Mesenchymal stem cell (in vitro differentiated cells and primary cell): ENCODE measurements at regions not wholly inside any gene's neighbourhood (a gene's known extent, or its start where the extent isn't known, plus 50 kb on each side); places are given as distances from the start of the nearest gene placed in this dataset.

Experiments used
- DNase-seq: peaks from one replicate; pipeline ENCODE4 v3.0.0-alpha.2; 2013
- H2AFZ ChIP-seq: one replicate; pipeline ENCODE4 v1.6.1; 2013; ENCODE audit warnings: low read depth, mild to moderate bottlenecking, control low read depth, inconsistent platforms, low read length, moderate library complexity
- H2AK5ac ChIP-seq: 2 replicates; pipeline ENCODE4 v1.6.1; 2013; ENCODE audit warnings: low read length, moderate library complexity, mild to moderate bottlenecking, inconsistent platforms; ENCODE audit not compliant: severe bottlenecking
- H2BK120ac ChIP-seq: one replicate; pipeline ENCODE4 v1.6.1; 2013; ENCODE audit warnings: low read depth, mild to moderate bottlenecking, inconsistent platforms, low read length, moderate library complexity
- H2BK12ac ChIP-seq, 2 experiments: one replicate each; pipeline ENCODE4 v1.6.1; 2013; ENCODE audit warnings: inconsistent platforms in 2 of 2, low read length in 2 of 2, mild to moderate bottlenecking in 2 of 2, moderate library complexity in 2 of 2, control low read depth in 1 of 2
- H2BK15ac ChIP-seq: one replicate; pipeline ENCODE4 v1.6.1; 2013; ENCODE audit warnings: mild to moderate bottlenecking, low read depth, inconsistent platforms; ENCODE audit not compliant: poor library complexity, severe bottlenecking
- H2BK5ac ChIP-seq: 2 replicates; pipeline ENCODE4 v1.6.1; 2013; ENCODE audit warnings: low read depth, mild to moderate bottlenecking, low read length, control low read depth, inconsistent platforms; ENCODE audit not compliant: poor library complexity, severe bottlenecking
- H3K14ac ChIP-seq, 2 experiments: one replicate each; pipeline ENCODE4 v1.6.1; 2013; ENCODE audit warnings: inconsistent platforms in 2 of 2, low read length in 2 of 2, control low read depth in 1 of 2, mild to moderate bottlenecking in 1 of 2, moderate library complexity in 1 of 2
- H3K18ac ChIP-seq, 2 experiments: one replicate each; pipeline ENCODE4 v1.6.1; 2013; ENCODE audit warnings: inconsistent platforms in 2 of 2, low read length in 2 of 2, control low read depth in 1 of 2, low read depth in 1 of 2, mild to moderate bottlenecking in 1 of 2
- H3K23ac ChIP-seq, 2 experiments: one replicate each; pipeline ENCODE4 v1.6.1; 2013; ENCODE audit warnings: inconsistent platforms in 2 of 2, low read length in 2 of 2, mild to moderate bottlenecking in 2 of 2, moderate library complexity in 2 of 2, control low read depth in 1 of 2
- H3K27ac ChIP-seq: 2 replicates; pipeline ENCODE4 v1.5.1; 2013; ENCODE audit warnings: mild to moderate bottlenecking, moderate library complexity, low read length, control low read depth, inconsistent platforms; ENCODE audit not compliant: poor library complexity, severe bottlenecking
- H3K27me3 ChIP-seq, 2 experiments: 2 replicates each; pipeline versions ENCODE4 v1.6.1 to v1.7.0; 2013; ENCODE audit warnings: low read length in 2 of 2, mild to moderate bottlenecking in 2 of 2, moderate library complexity in 2 of 2, control low read depth in 1 of 2, inconsistent platforms in 1 of 2; ENCODE audit not compliant: control insufficient read depth in 1 of 2, insufficient read depth in 1 of 2
- H3K36me3 ChIP-seq, 2 experiments: 2 replicates each; pipeline versions ENCODE4 v1.6.1 to v1.7.0; 2013; ENCODE audit warnings: low read length in 2 of 2, control low read depth in 1 of 2, inconsistent platforms in 1 of 2, low read depth in 1 of 2, mild to moderate bottlenecking in 1 of 2; ENCODE audit not compliant: insufficient read depth in 2 of 2, control insufficient read depth in 1 of 2
- H3K4ac ChIP-seq, 2 experiments: one replicate each; pipeline ENCODE4 v1.6.1; 2013; ENCODE audit warnings: inconsistent platforms in 2 of 2, low read length in 2 of 2, mild to moderate bottlenecking in 2 of 2, moderate library complexity in 2 of 2, control low read depth in 1 of 2, low read depth in 1 of 2
- H3K4me1 ChIP-seq: 2 replicates; pipeline ENCODE4 v1.6.1; 2013; ENCODE audit warnings: low read depth, low read length, control low read depth; ENCODE audit not compliant: control insufficient read depth, insufficient read depth
- H3K4me2 ChIP-seq: 2 replicates; pipeline ENCODE4 v1.6.1; 2013; ENCODE audit warnings: low read length, mild to moderate bottlenecking, inconsistent platforms; ENCODE audit not compliant: poor library complexity, severe bottlenecking
- H3K4me3 ChIP-seq, 2 experiments: 2 replicates each; pipeline versions ENCODE4 v1.5.1 to v1.7.0; 2013; ENCODE audit warnings: low read length in 2 of 2, mild to moderate bottlenecking in 2 of 2, control low read depth in 1 of 2, low read depth in 1 of 2; ENCODE audit not compliant: insufficient read depth in 1 of 2
- H3K79me1 ChIP-seq: replicated peaks from 2 replicates; pipeline ENCODE4 v1.6.1; 2013; ENCODE audit warnings: mild to moderate bottlenecking, control low read depth, low read length, inconsistent platforms; ENCODE audit not compliant: poor library complexity, severe bottlenecking
- H3K9ac ChIP-seq: 2 replicates; pipeline ENCODE4 v1.7.0; 2013; ENCODE audit warnings: mild to moderate bottlenecking, low read length, moderate library complexity
- H3K9me3 ChIP-seq: 2 replicates; pipeline ENCODE4 v1.7.0; 2013; ENCODE audit warnings: mild to moderate bottlenecking, low read length; ENCODE audit not compliant: control insufficient read depth
- H4K8ac ChIP-seq: one replicate; pipeline ENCODE4 v1.6.1; 2013; ENCODE audit warnings: inconsistent platforms, mild to moderate bottlenecking, low read length, moderate library complexity
- H4K91ac ChIP-seq: one replicate; pipeline ENCODE4 v1.6.1; 2013; ENCODE audit warnings: mild to moderate bottlenecking, low read length, inconsistent platforms
- WGBS: methylation state at CpG from one replicate; pipeline ENCODE4 v1.1.7; 2013; ENCODE audit warnings: mixed read lengths; 5-methylcytosine and 5-hydroxymethylcytosine counted together

GRCh38 chr12:5267603-5268423, 164.1 kb upstream of the NTF3 start:
- 84% methylated on average over 7 of the region's 9 CpGs for WGBS

GRCh38 chr12:5268424-5269210, 163.3 kb upstream of the NTF3 start:
- Histone ChIP-seq H3K27me3 (no peaks in the 10 kb centered on the region), H3K4me2 (no peak overlapping the region), H2AK5ac (no peak overlapping the region), H3K4me3 (no peak overlapping the region), H3K9ac (no peak overlapping the region), H3K36me3 (no peaks in the 10 kb centered on the region), H2AFZ (no peak overlapping the region), H2BK12ac (no peak overlapping the region), H3K27ac (no peak overlapping the region), H3K79me1 (no peaks in the 10 kb centered on the region), H3K4me1 (no peaks in the 10 kb centered on the region), H4K8ac (no peak overlapping the region), H3K9me3 (no peaks in the 10 kb centered on the region), H4K91ac (no peak overlapping the region), H2BK5ac (no peak overlapping the region), H2BK120ac (no peak overlapping the region), H2BK15ac (no peak overlapping the region), H3K18ac (no peak overlapping the region), H3K4ac (no peak overlapping the region), H3K14ac (no peak overlapping the region), H3K23ac (no peak overlapping the region)
- 80% methylated on average over 6 of the region's 6 CpGs for WGBS
- no peak for DNase-seq

More at GRCh38 chr12:5267603-5268423, 164.1 kb upstream of the NTF3 start:
- Histone ChIP-seq H2BK5ac (no peak overlapping the region), H3K79me1 (no peaks in the 10 kb centered on the region), H3K4ac (no peak overlapping the region), H2AK5ac (no peak overlapping the region), H2BK120ac (no peak overlapping the region), H3K4me3 (no peak overlapping the region), H3K23ac (no peak overlapping the region), H2BK15ac (no peak overlapping the region), H3K4me2 (no peak overlapping the region), H3K27ac (no peak overlapping the region), H3K9me3 (no peaks in the 10 kb centered on the region), H4K91ac (no peak overlapping the region), H2BK12ac (no peak overlapping the region), H4K8ac (no peak overlapping the region), H3K36me3 (no peaks in the 10 kb centered on the region), H2AFZ (no peak overlapping the region), H3K18ac (no peak overlapping the region), H3K4me1 (no peaks in the 10 kb centered on the region), H3K9ac (no peak overlapping the region), H3K27me3 (no peaks in the 10 kb centered on the region), H3K14ac (no peak overlapping the region)
- no peak for DNase-seq

- Histone ChIP-seq H3K4ac (no peak overlapping the region), H3K4me2 (no peak overlapping the region), H3K4me3 (no peak overlapping the region), H2BK5ac (no peak overlapping the region), H3K18ac (no peak overlapping the region), H2AK5ac (no peak overlapping the region), H4K91ac (no peak overlapping the region), H3K9ac (no peak overlapping the region), H2BK120ac (no peak overlapping the region), H3K79me1 (no peaks in the 10 kb centered on the region), H4K8ac (no peak overlapping the region), H3K27me3 (no peaks in the 10 kb centered on the region), H3K4me1 (no peaks in the 10 kb centered on the region), H2BK15ac (no peak overlapping the region), H3K27ac (no peak overlapping the region), H3K9me3 (no peaks in the 10 kb centered on the region), H2BK12ac (no peak overlapping the region), H3K23ac (no peak overlapping the region), H3K36me3 (no peaks in the 10 kb centered on the region), H2AFZ (no peak overlapping the region), H3K14ac (no peak overlapping the region)
- WGBS: 92% methylated on average over 3 of the region's 3 CpGs
- DNase-seq: no peak
These were observed 162.1 kb upstream of the NTF3 start for GRCh38 chr12:5269846-5270245.

GRCh38 chr12:5272018-5272785, 159.7 kb upstream of the NTF3 start:
- 69% methylated on average over 6 of the region's 6 CpGs for WGBS
- no peak overlapping the region for H4K8ac ChIP-seq

More at GRCh38 chr12:5272018-5272785, 159.7 kb upstream of the NTF3 start:
- Histone ChIP-seq H3K4ac (no peak overlapping the region), H3K9ac (no peak overlapping the region), H3K4me3 (no peak overlapping the region), H3K27ac (no peak overlapping the region), H3K4me2 (no peak overlapping the region), H3K27me3 (no peaks in the 10 kb centered on the region), H2AK5ac (no peak overlapping the region), H3K9me3 (no peaks in the 10 kb centered on the region), H3K4me1 (no peaks in the 10 kb centered on the region), H3K79me1 (no peaks in the 10 kb centered on the region), H2BK120ac (no peak overlapping the region), H4K91ac (no peak overlapping the region), H2BK12ac (no peak overlapping the region), H2AFZ (no peak overlapping the region), H3K36me3 (no peaks in the 10 kb centered on the region), H2BK5ac (no peak overlapping the region), H3K14ac (no peak overlapping the region), H3K23ac (no peak overlapping the region), H3K18ac (no peak overlapping the region), H2BK15ac (no peak overlapping the region)
- DNase-seq: peak; percentile 20
